IMR-90 (cell line): ENCODE measurements at regions not wholly inside any gene's neighbourhood (a gene's known extent, or its start where the extent isn't known, plus 50 kb on each side); places are given as distances from the start of the nearest gene placed in this dataset.

ENCODE experiments used
- ATAC-seq: fragments of 200-7000 bp; cut with Tn5 transposase; 2 replicates; pipeline ENCODE4 v1.9.1; 2020; ENCODE audit warnings: low read depth, mild to moderate bottlenecking, moderate library complexity
- BruUV-seq: library from RNA; stranded (reverse); fragments of 400-500 nt; replicated peaks from 2 replicates; lab custom pipeline; 2021; lab: Mats Ljungman, UMichigan
- CTCF ChIA-PET: fragments of 300-600 bp; formaldehyde crosslinking; extraction: SDS; loops from one replicate; lab custom pipeline; 2021; ENCODE audit warnings: antibody characterized with exemption; lab: Yijun Ruan, JAX
- POLR2A ChIA-PET: fragments of 300-600 bp; sonication (Branson Sonifier 250); formaldehyde crosslinking; loops from one replicate; lab custom pipeline; 2022; ENCODE audit warnings: antibody characterized with exemption; ENCODE audit not compliant: unreplicated experiment; lab: Charles Lee
- DNase-seq: peaks from one replicate; pipeline ENCODE4 v3.0.0; 2013
- H2AFZ ChIP-seq: replicated peaks from 2 replicates; pipeline ENCODE3; 2013; ENCODE audit warnings: low read length, mild to moderate bottlenecking; ENCODE audit not compliant: poor library complexity
- H2AK5ac ChIP-seq: 2 replicates; pipeline ENCODE4 v1.6.1; 2013; ENCODE audit warnings: low read depth, low read length, inconsistent platforms
- H2AK9ac ChIP-seq: replicated peaks from 2 replicates; pipeline ENCODE3; 2013; ENCODE audit warnings: mild to moderate bottlenecking, low read depth, low read length, moderate library complexity; ENCODE audit not compliant: poor library complexity
- H2BK120ac ChIP-seq: 2 replicates; pipeline ENCODE4 v1.6.1; 2013; ENCODE audit warnings: low read depth, low read length, inconsistent platforms
- H2BK15ac ChIP-seq: 3 replicates; pipeline ENCODE4 v1.6.1; 2013; ENCODE audit warnings: low read depth, low read length, inconsistent platforms
- H2BK20ac ChIP-seq: 2 replicates; pipeline ENCODE4 v1.6.1; 2013; ENCODE audit warnings: low read depth, mild to moderate bottlenecking, inconsistent platforms, low read length, moderate library complexity
- H2BK5ac ChIP-seq: 2 replicates; pipeline ENCODE4 v1.6.1; 2013; ENCODE audit warnings: mild to moderate bottlenecking, low read depth, low read length, inconsistent platforms; ENCODE audit not compliant: poor library complexity, severe bottlenecking
- H3K14ac ChIP-seq: replicated peaks from 2 replicates; pipeline ENCODE4 v1.6.1; 2013; ENCODE audit warnings: low read depth, low read length, inconsistent platforms
- H3K18ac ChIP-seq: 2 replicates; pipeline ENCODE4 v1.6.1; 2013; ENCODE audit warnings: low read depth, low read length, control low read depth
- H3K23ac ChIP-seq: 2 replicates; pipeline ENCODE4 v1.6.1; 2013; ENCODE audit warnings: low read depth, low read length, inconsistent platforms
- H3K27ac ChIP-seq: 2 replicates; pipeline ENCODE4 v1.5.1; 2013; ENCODE audit warnings: mild to moderate bottlenecking, control low read depth, low read length; ENCODE audit not compliant: insufficient read depth
- H3K27me3 ChIP-seq: 2 replicates; pipeline ENCODE4 v1.6.1; 2013; ENCODE audit warnings: low read length; ENCODE audit not compliant: control insufficient read depth, insufficient read depth
- H3K36me3 ChIP-seq: 2 replicates; pipeline ENCODE4 v1.6.1; 2013; ENCODE audit warnings: low read length, mixed read lengths; ENCODE audit not compliant: control insufficient read depth, insufficient read depth
- H3K4ac ChIP-seq: 2 replicates; pipeline ENCODE4 v1.6.1; 2013; ENCODE audit warnings: low read depth, low read length, inconsistent platforms
- H3K4me1 ChIP-seq: 2 replicates; pipeline ENCODE4 v1.6.1; 2013; ENCODE audit warnings: low read length, mixed read lengths; ENCODE audit not compliant: control insufficient read depth, insufficient read depth
- H3K4me2 ChIP-seq: 2 replicates; pipeline ENCODE4 v1.6.1; 2013; ENCODE audit warnings: low read depth, mild to moderate bottlenecking, control low read depth, low read length, moderate library complexity
- H3K4me3 ChIP-seq: 2 replicates; pipeline ENCODE4 v1.5.1; 2013; ENCODE audit warnings: low read depth, mild to moderate bottlenecking, control low read depth, low read length, moderate library complexity; ENCODE audit not compliant: insufficient read depth
- H3K56ac ChIP-seq: 2 replicates; pipeline ENCODE4 v1.6.1; 2013; ENCODE audit warnings: low read length, inconsistent platforms; ENCODE audit not compliant: insufficient read depth; ENCODE audit errors: extremely low read depth
- H3K79me1 ChIP-seq, 2 experiments: 2 replicates each; pipeline ENCODE4 v1.6.1; 2013; ENCODE audit warnings: low read length in 2 of 2, inconsistent platforms in 1 of 2, low read depth in 1 of 2
- H3K9ac ChIP-seq: 2 replicates; pipeline ENCODE4 v1.6.1; 2013; ENCODE audit warnings: low read depth, low read length, control low read depth
- H3K9me1 ChIP-seq: 2 replicates; pipeline ENCODE4 v1.6.1; 2013; ENCODE audit warnings: low read length, inconsistent platforms; ENCODE audit not compliant: insufficient read depth
- H3K9me3 ChIP-seq: 2 replicates; pipeline ENCODE4 v1.6.1; 2013; ENCODE audit warnings: low read length; ENCODE audit not compliant: control insufficient read depth, insufficient read depth
- H4K20me1 ChIP-seq: 2 replicates; pipeline ENCODE4 v1.6.1; 2013; ENCODE audit warnings: low read length, inconsistent platforms; ENCODE audit not compliant: insufficient read depth
- H4K5ac ChIP-seq: 2 replicates; pipeline ENCODE4 v1.6.1; 2013; ENCODE audit warnings: mild to moderate bottlenecking, low read depth, low read length, control low read depth
- H4K8ac ChIP-seq, 2 experiments: 2 replicates each; pipeline ENCODE4 v1.6.1; 2013; ENCODE audit warnings: low read depth in 2 of 2, low read length in 2 of 2, control low read depth in 1 of 2, inconsistent platforms in 1 of 2
- H4K91ac ChIP-seq: 2 replicates; pipeline ENCODE4 v1.6.1; 2013; ENCODE audit warnings: low read depth, low read length, inconsistent platforms; ENCODE audit not compliant: insufficient read depth
- BHLHE40 ChIP-seq: fragments of 150-350 bp; IDR thresholded peaks from 2 replicates; pipeline ENCODE4 v1.6.1; 2016; ENCODE audit warnings: mild to moderate bottlenecking, low read depth, low read length
- CEBPB ChIP-seq: IDR thresholded peaks from 2 replicates; pipeline ENCODE4 v1.6.1; 2012; ENCODE audit warnings: low read depth, low read length, improper control_type of control experiment
- CHD1 ChIP-seq: IDR thresholded peaks from 2 replicates; pipeline ENCODE4 v1.6.1; 2012; ENCODE audit warnings: low read depth, low read length, improper control_type of control experiment
- CTCF ChIP-seq: conservative IDR thresholded peaks from 2 replicates; pipeline ENCODE4 v1.5.1; 2012; ENCODE audit warnings: mild to moderate bottlenecking, low read depth, low read length, improper control_type of control experiment
- ELK1 ChIP-seq: fragments of 150-350 bp; IDR thresholded peaks from 2 replicates; pipeline ENCODE4 v1.6.1; 2016; ENCODE audit warnings: low read depth, mild to moderate bottlenecking, low read length, moderate library complexity, borderline replicate concordance
- FOS ChIP-seq: fragments of 150-350 bp; IDR thresholded peaks from 2 replicates; pipeline ENCODE4 v1.6.1; 2016; ENCODE audit warnings: low read depth, low read length
- MAFK ChIP-seq: IDR thresholded peaks from 2 replicates; pipeline ENCODE4 v1.6.1; 2012; ENCODE audit warnings: low read depth, low read length, improper control_type of control experiment
- MAZ ChIP-seq: IDR thresholded peaks from 2 replicates; pipeline ENCODE4 v1.6.1; 2012; ENCODE audit warnings: low read depth, mild to moderate bottlenecking, low read length, improper control_type of control experiment, moderate library complexity, borderline replicate concordance
- MXI1 ChIP-seq: IDR thresholded peaks from 2 replicates; pipeline ENCODE4 v1.6.1; 2012; ENCODE audit warnings: low read depth, mild to moderate bottlenecking, low read length, moderate library complexity, borderline replicate concordance
- NFE2L2 ChIP-seq: fragments of 150-350 bp; IDR thresholded peaks from 2 replicates; pipeline ENCODE4 v1.6.1; 2016; ENCODE audit warnings: low read depth, mild to moderate bottlenecking, low read length
- POLR2A ChIP-seq: IDR thresholded peaks from 2 replicates; pipeline ENCODE4 v1.6.1; 2012; ENCODE audit warnings: mild to moderate bottlenecking, low read depth, low read length
- RAD21 ChIP-seq: IDR thresholded peaks from 2 replicates; pipeline ENCODE4 v1.6.1; 2012; ENCODE audit warnings: low read length, improper control_type of control experiment
- RCOR1 ChIP-seq: IDR thresholded peaks from 2 replicates; pipeline ENCODE4 v1.6.1; 2012; ENCODE audit warnings: mild to moderate bottlenecking, low read length, improper control_type of control experiment; ENCODE audit not compliant: insufficient replicate concordance
- RFX5 ChIP-seq: IDR thresholded peaks from 2 replicates; pipeline ENCODE4 v1.8.0; 2012; ENCODE audit warnings: low read depth, mild to moderate bottlenecking, low read length, moderate library complexity
- SMC3 ChIP-seq: fragments of 150-350 bp; IDR thresholded peaks from 2 replicates; pipeline ENCODE4 v1.6.1; 2016; ENCODE audit warnings: low read depth, mild to moderate bottlenecking, antibody characterized with exemption, low read length, moderate library complexity
- USF2 ChIP-seq: fragments of 150-350 bp; IDR thresholded peaks from 2 replicates; pipeline ENCODE4 v1.6.1; 2017; ENCODE audit warnings: mild to moderate bottlenecking, antibody characterized with exemption, low read length, low read depth
- WGBS, 2 experiments: methylation state at CpG; one replicate each; pipeline versions ENCODE4 v1.1.5 to v1.1.7; 2013; ENCODE audit warnings: missing lambda C conversion rate in 2 of 2; ENCODE audit not compliant: insufficient read length in 1 of 2; ENCODE audit errors: extremely low coverage in 2 of 2; 5-methylcytosine and 5-hydroxymethylcytosine counted together
- dilution Hi-C: fragments of 300-500 bp; cut with HindIII; formaldehyde crosslinking; loops from one replicate; pipeline ENCODE4 v1.14.3; 2018; ENCODE audit warnings: low sequenced_read_pairs; ENCODE audit not compliant: unreplicated experiment
- in situ Hi-C: fragments of 300-500 bp; cut with MboI; formaldehyde crosslinking; loops from 3 replicates; pipeline ENCODE4 v1.14.3; 2019; ENCODE audit warnings: low sequenced_read_pairs, inconsistent platforms, mixed read lengths
- intact Hi-C: fragments of 100-400 bp; cut with micrococcal nuclease; formaldehyde crosslinking; loops from 2 replicates; pipeline ENCODE4 v1.10.0; 2022

GRCh38 chr6:2344319-2344905, 99.0 kb upstream of the GMDS start:
- H4K8ac ChIP-seq = no peak overlapping the region
- TF ChIP-seq SMC3 (no peak), BHLHE40 (no peak), CEBPB (no peak), CHD1 (no peak), MAZ (no peak), MXI1 (no peak), RAD21 (no peak), USF2 (no peak), ELK1 (no peak), POLR2A (no peak), NFE2L2 (no peak), MAFK (no peak), FOS (no peak), RFX5 (no peak), CTCF (no peak), RCOR1 (no peak)
- H2AK5ac ChIP-seq = no peak overlapping the region
- H3K14ac ChIP-seq = no peak overlapping the region
- no peak overlapping the region for H3K4me2 ChIP-seq
- H2BK20ac ChIP-seq = no peak overlapping the region
- no peak overlapping the region for H3K27ac ChIP-seq
- H3K9me3 ChIP-seq = peaks cover 2% of the 10 kb centered on the region; the same call in 1 of the 2 replicates
- H3K4me1 ChIP-seq = no peaks in the 10 kb centered on the region
- no peak overlapping the region for H2BK120ac ChIP-seq
- in situ Hi-C loops = no loop called here
- H3K36me3 ChIP-seq = no peaks in the 10 kb centered on the region
- no peak overlapping the region for H3K4me3 ChIP-seq
- intact Hi-C loops = no loop called here
- no peaks in the 10 kb centered on the region for H4K20me1 ChIP-seq
- no peak overlapping the region for H3K18ac ChIP-seq
- CTCF ChIA-PET = interaction anchor here (0.7 kb wide), 1 partner anchor 164 kb away, joined by 3 read pairs; no protein-coding TSS in a partner anchor
- H3K9me1 ChIP-seq = no peaks in the 10 kb centered on the region
- no peak overlapping the region for H3K23ac ChIP-seq
- H3K4ac ChIP-seq = no peak overlapping the region
- BruUV-seq = no TSS peak
- H2BK15ac ChIP-seq = no peak overlapping the region
- H2BK5ac ChIP-seq = no peak overlapping the region
- POLR2A ChIA-PET = no interaction called here
- H3K27me3 ChIP-seq = no peaks in the 10 kb centered on the region
- dilution Hi-C loops = no loop called here
- DNase-seq (no peak), ATAC-seq (no peak)
- no peaks in the 10 kb centered on the region for H3K79me1 ChIP-seq
- no peak overlapping the region for H3K56ac ChIP-seq
- H4K91ac ChIP-seq = no peak overlapping the region
- no peak overlapping the region for H2AFZ ChIP-seq
- H2AK9ac ChIP-seq = no peak overlapping the region
- H3K9ac ChIP-seq = no peak overlapping the region
- no CpG with 5 or more reads among the region's 6 CpGs for WGBS, 2 experiments
- no peak overlapping the region for H4K5ac ChIP-seq
